OCI-LY1 (cell line): ENCODE measurements at regions not wholly inside any gene's neighbourhood (a gene's known extent, or its start where the extent isn't known, plus 50 kb on each side); places are given as distances from the start of the nearest gene placed in this dataset.

Experiments used
- EZH2 ChIP-seq: fragments of 200-600 bp; sonication (generic), shearing (Covaris generic); IDR thresholded peaks from 2 replicates; pipeline ENCODE4 v1.8.0; 2017; ENCODE audit warnings: borderline replicate concordance, mixed run types, mild to moderate bottlenecking, antibody characterized with exemption, low read length, moderate library complexity, mixed read lengths
- TF ChIP-seq, protein P1 (sequence below): fragments of 200-600 bp; sonication (generic), shearing (Covaris generic); IDR thresholded peaks from 2 replicates; pipeline ENCODE4 v1.5.1; 2017; ENCODE audit warnings: mild to moderate bottlenecking, antibody characterized with exemption, low read length, moderate library complexity, mixed read lengths

DNA sequence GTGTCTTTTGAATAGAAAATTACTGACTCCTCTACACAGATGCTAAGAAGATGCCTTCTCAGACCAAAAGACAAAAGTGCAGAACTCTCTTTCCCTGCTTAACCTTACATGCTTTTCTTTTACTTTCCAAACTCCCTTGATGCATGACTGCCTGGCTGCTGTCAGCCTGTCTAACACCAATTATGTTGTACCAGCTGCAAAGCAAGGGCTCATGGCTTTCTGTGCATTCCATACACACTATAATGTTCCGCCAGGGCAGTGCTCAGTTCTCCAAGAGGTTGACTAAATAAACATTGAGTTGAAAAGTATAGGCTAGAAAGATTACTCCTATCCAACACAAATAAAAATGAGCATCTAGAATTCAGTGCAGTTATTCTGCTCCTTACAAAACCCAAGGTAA is 330.4 kb upstream of the NBEA start:
- TF ChIP-seq, protein P1, sequence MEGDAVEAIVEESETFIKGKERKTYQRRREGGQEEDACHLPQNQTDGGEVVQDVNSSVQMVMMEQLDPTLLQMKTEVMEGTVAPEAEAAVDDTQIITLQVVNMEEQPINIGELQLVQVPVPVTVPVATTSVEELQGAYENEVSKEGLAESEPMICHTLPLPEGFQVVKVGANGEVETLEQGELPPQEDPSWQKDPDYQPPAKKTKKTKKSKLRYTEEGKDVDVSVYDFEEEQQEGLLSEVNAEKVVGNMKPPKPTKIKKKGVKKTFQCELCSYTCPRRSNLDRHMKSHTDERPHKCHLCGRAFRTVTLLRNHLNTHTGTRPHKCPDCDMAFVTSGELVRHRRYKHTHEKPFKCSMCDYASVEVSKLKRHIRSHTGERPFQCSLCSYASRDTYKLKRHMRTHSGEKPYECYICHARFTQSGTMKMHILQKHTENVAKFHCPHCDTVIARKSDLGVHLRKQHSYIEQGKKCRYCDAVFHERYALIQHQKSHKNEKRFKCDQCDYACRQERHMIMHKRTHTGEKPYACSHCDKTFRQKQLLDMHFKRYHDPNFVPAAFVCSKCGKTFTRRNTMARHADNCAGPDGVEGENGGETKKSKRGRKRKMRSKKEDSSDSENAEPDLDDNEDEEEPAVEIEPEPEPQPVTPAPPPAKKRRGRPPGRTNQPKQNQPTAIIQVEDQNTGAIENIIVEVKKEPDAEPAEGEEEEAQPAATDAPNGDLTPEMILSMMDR: no peak
- no peak for TF ChIP-seq EZH2
